ENCODE measurements at regions not wholly inside any gene's neighbourhood (a gene's known extent, or its start where the extent isn't known, plus 50 kb on each side); places are given as distances from the start of the nearest gene placed in this dataset.

DNA sequence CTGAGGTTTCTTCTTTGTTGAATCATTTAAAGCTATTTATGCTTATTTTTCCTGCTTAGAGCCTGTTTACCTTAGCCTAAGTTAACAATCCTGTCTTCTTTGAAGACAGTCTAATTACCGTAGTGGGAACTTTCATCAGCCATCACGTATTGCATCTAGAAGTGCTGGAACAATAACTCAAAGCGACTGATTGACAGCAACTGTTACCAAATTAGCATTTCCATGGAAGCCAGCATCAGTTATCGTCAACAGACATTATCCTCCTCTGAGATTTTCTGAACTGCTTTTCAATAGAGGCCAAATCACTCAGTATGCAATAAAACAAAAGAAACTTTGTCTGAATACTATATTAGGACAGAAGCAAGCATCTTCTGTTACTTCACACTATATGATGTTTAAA is 433.3 kb upstream of the SLITRK1 start:
- no peak overlapping the region for H3K14ac ChIP-seq (replicated peaks; ENCODE audit: low read depth, low read length)
- H4K20me1 ChIP-seq (ENCODE audit: insufficient read depth, low read length) = no peaks in the 10 kb centered on the region
- no peaks in the 10 kb centered on the region for H3K27me3 ChIP-seq (ENCODE audit: control insufficient read depth, insufficient read depth, low read length)
- H3K9me1 ChIP-seq (ENCODE audit: insufficient read depth, low read length) = no peaks in the 10 kb centered on the region
- no peak overlapping the region for H2AK9ac ChIP-seq (replicated peaks; ENCODE audit: low read depth, low read length, poor library complexity)
- no peak overlapping the region for H2BK15ac ChIP-seq (ENCODE audit: low read depth, low read length)
- no peak overlapping the region for H4K8ac ChIP-seq (ENCODE audit: low read depth in 2 of 2, low read length in 2 of 2)
- TF ChIP-seq MAFK (IDR thresholded peaks at IDR 0.05; ENCODE audit: low read depth, low read length) (no peak), SMC3 (IDR thresholded peaks at IDR 0.05; ENCODE audit: low read depth, low read length) (no peak), MXI1 (IDR thresholded peaks at IDR 0.05; ENCODE audit: borderline replicate concordance, low read depth, low read length) (no peak), CEBPB (IDR thresholded peaks at IDR 0.05; ENCODE audit: low read depth, low read length) (no peak), RCOR1 (IDR thresholded peaks at IDR 0.05; ENCODE audit: insufficient replicate concordance, low read length) (no peak), FOS (IDR thresholded peaks at IDR 0.05; ENCODE audit: low read depth, low read length) (no peak), NFE2L2 (IDR thresholded peaks at IDR 0.05; ENCODE audit: low read depth, low read length) (no peak), RFX5 (IDR thresholded peaks at IDR 0.05; ENCODE audit: low read depth, low read length) (no peak), RAD21 (IDR thresholded peaks at IDR 0.05; ENCODE audit: low read length) (no peak), POLR2A (IDR thresholded peaks at IDR 0.05; ENCODE audit: low read depth, low read length) (no peak), MAZ (IDR thresholded peaks at IDR 0.05; ENCODE audit: borderline replicate concordance, low read depth, low read length) (no peak)
- TF ChIP-seq, protein P1, sequence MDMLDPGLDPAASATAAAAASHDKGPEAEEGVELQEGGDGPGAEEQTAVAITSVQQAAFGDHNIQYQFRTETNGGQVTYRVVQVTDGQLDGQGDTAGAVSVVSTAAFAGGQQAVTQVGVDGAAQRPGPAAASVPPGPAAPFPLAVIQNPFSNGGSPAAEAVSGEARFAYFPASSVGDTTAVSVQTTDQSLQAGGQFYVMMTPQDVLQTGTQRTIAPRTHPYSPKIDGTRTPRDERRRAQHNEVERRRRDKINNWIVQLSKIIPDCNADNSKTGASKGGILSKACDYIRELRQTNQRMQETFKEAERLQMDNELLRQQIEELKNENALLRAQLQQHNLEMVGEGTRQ (IDR thresholded peaks at IDR 0.05; ENCODE audit: low read depth, low read length) = no peak
- TF ChIP-seq, protein P2, sequence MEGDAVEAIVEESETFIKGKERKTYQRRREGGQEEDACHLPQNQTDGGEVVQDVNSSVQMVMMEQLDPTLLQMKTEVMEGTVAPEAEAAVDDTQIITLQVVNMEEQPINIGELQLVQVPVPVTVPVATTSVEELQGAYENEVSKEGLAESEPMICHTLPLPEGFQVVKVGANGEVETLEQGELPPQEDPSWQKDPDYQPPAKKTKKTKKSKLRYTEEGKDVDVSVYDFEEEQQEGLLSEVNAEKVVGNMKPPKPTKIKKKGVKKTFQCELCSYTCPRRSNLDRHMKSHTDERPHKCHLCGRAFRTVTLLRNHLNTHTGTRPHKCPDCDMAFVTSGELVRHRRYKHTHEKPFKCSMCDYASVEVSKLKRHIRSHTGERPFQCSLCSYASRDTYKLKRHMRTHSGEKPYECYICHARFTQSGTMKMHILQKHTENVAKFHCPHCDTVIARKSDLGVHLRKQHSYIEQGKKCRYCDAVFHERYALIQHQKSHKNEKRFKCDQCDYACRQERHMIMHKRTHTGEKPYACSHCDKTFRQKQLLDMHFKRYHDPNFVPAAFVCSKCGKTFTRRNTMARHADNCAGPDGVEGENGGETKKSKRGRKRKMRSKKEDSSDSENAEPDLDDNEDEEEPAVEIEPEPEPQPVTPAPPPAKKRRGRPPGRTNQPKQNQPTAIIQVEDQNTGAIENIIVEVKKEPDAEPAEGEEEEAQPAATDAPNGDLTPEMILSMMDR (conservative IDR thresholded peaks at IDR 0.05; ENCODE audit: low read depth, low read length) = no peak
- no peak overlapping the region for H3K27ac ChIP-seq (ENCODE audit: insufficient read depth, low read length)
- ATAC-seq (ENCODE audit: low read depth) = no peak
- POLR2A ChIA-PET (ENCODE audit: unreplicated experiment) = no interaction called here
- intact Hi-C loops (cut with micrococcal nuclease) (no loop called here), in situ Hi-C loops (cut with MboI; ENCODE audit: low sequenced_read_pairs) (no loop called here), dilution Hi-C loops (cut with HindIII; ENCODE audit: low sequenced_read_pairs, unreplicated experiment) (no loop called here)
- H3K4me3 ChIP-seq (ENCODE audit: insufficient read depth, low read depth, low read length) = no peak overlapping the region
- no peak overlapping the region for H3K4ac ChIP-seq (ENCODE audit: low read depth, low read length)
- no peaks in the 10 kb centered on the region for H3K4me1 ChIP-seq (ENCODE audit: control insufficient read depth, insufficient read depth, low read length)
- H2AFZ ChIP-seq (replicated peaks; ENCODE audit: low read length, poor library complexity) = no peak overlapping the region
- peaks cover 2% of the 10 kb centered on the region; the same call in 1 of the 2 replicates for H3K9me3 ChIP-seq (ENCODE audit: control insufficient read depth, insufficient read depth, low read length)
- CTCF ChIA-PET = interaction anchor here (0.6 kb wide), 1 partner anchor 14 kb away, joined by 3 read pairs; no protein-coding TSS in a partner anchor
- no peak overlapping the region for H3K18ac ChIP-seq (ENCODE audit: low read depth, low read length)
- H3K36me3 ChIP-seq (ENCODE audit: control insufficient read depth, insufficient read depth, low read length) = no peaks in the 10 kb centered on the region
- no peak overlapping the region for H3K56ac ChIP-seq (ENCODE audit: extremely low read depth, insufficient read depth, low read length)
- WGBS, 2 experiments (ENCODE audit: extremely low coverage in 2 of 2, insufficient read length in 1 of 2) = no CpG with 5 or more reads among the region's 4 CpGs
- no peak overlapping the region for H4K5ac ChIP-seq (ENCODE audit: low read depth, low read length)
- H2BK5ac ChIP-seq (ENCODE audit: low read depth, low read length, poor library complexity, severe bottlenecking) = no peak overlapping the region
- H2AK5ac ChIP-seq (ENCODE audit: low read depth, low read length) = no peak overlapping the region
- no peak overlapping the region for H3K23ac ChIP-seq (ENCODE audit: low read depth, low read length)
- no peak overlapping the region for H2BK20ac ChIP-seq (ENCODE audit: low read depth, low read length)
- no peak overlapping the region for H4K91ac ChIP-seq (ENCODE audit: insufficient read depth, low read depth, low read length)
- no TSS peak for BruUV-seq (replicated peaks)
- no peak overlapping the region for H2BK120ac ChIP-seq (ENCODE audit: low read depth, low read length)
- H3K79me1 ChIP-seq (ENCODE audit: low read depth in 1 of 2, low read length in 2 of 2) = no peaks in the 10 kb centered on the region
- no peak overlapping the region for H3K4me2 ChIP-seq (ENCODE audit: low read depth, low read length)
- no peak for DNase-seq
- H3K9ac ChIP-seq (ENCODE audit: low read depth, low read length) = no peak overlapping the region

Data from IMR-90 (cell line).